OCI-LY7 (cell line): ENCODE measurements at regions not wholly inside any gene's neighbourhood (a gene's known extent, or its start where the extent isn't known, plus 50 kb on each side); places are given as distances from the start of the nearest gene placed in this dataset.

Experiments used
- BruUV-seq: library from RNA; stranded (reverse); fragments of 400-500 nt; replicated peaks from 2 replicates; lab custom pipeline; 2021; lab: Mats Ljungman, UMichigan
- CTCF ChIA-PET: fragments of 300-600 bp; sonication (Branson Sonifier 250); formaldehyde crosslinking; loops from one replicate; lab custom pipeline; 2022; ENCODE audit warnings: antibody characterized with exemption; ENCODE audit not compliant: unreplicated experiment; lab: Charles Lee
- POLR2A ChIA-PET: fragments of 300-600 bp; sonication (Branson Sonifier 250); formaldehyde crosslinking; loops from one replicate; lab custom pipeline; 2022; ENCODE audit warnings: antibody characterized with exemption; lab: Charles Lee
- DNase-seq: peaks from one replicate; pipeline ENCODE4 v3.0.0-alpha.2; 2015; ENCODE audit warnings: low spot score
- H2AFZ ChIP-seq: fragments of 200-600 bp; sonication (generic), shearing (Covaris generic); 2 replicates; pipeline ENCODE4 v1.6.1; 2014; ENCODE audit warnings: mild to moderate bottlenecking, antibody characterized with exemption, low read length, moderate library complexity
- H3K27ac ChIP-seq: fragments of 200-600 bp; sonication (generic); 2 replicates; pipeline ENCODE4 v1.5.1; 2014; ENCODE audit warnings: mixed run types, low read depth, mild to moderate bottlenecking, moderate library complexity, low read length, inconsistent platforms; ENCODE audit not compliant: poor library complexity, severe bottlenecking
- H3K36me3 ChIP-seq: fragments of 200-600 bp; sonication (generic); 2 replicates; pipeline ENCODE4 v1.6.1; 2014; ENCODE audit warnings: mild to moderate bottlenecking, antibody characterized with exemption, low read length, moderate library complexity, mixed read lengths; ENCODE audit not compliant: insufficient read depth
- H3K4me1 ChIP-seq: fragments of 200-600 bp; sonication (generic); 2 replicates; pipeline ENCODE4 v1.5.1; 2014; ENCODE audit warnings: mild to moderate bottlenecking, low read length; ENCODE audit not compliant: insufficient read depth, poor library complexity, severe bottlenecking
- H3K4me2 ChIP-seq: fragments of 200-600 bp; sonication (generic); 2 replicates; pipeline ENCODE4 v1.6.1; 2014; ENCODE audit warnings: mild to moderate bottlenecking, low read length
- H3K4me3 ChIP-seq: fragments of 200-600 bp; sonication (generic); 2 replicates; pipeline ENCODE4 v1.5.1; 2014; ENCODE audit warnings: mild to moderate bottlenecking, low read depth, low read length; ENCODE audit not compliant: poor library complexity, severe bottlenecking
- H3K79me2 ChIP-seq: fragments of 200-600 bp; sonication (generic); 2 replicates; pipeline ENCODE4 v1.6.1; 2016; ENCODE audit warnings: low read depth, mild to moderate bottlenecking, low read length, moderate library complexity, mixed read lengths; ENCODE audit not compliant: insufficient read depth
- H3K9me2 ChIP-seq: fragments of 200-600 bp; sonication (generic); 2 replicates; pipeline ENCODE4 v1.6.1; 2016; ENCODE audit warnings: mild to moderate bottlenecking, low read length, mixed read lengths; ENCODE audit not compliant: insufficient read depth
- H3K9me3 ChIP-seq: fragments of 200-600 bp; sonication (generic); 2 replicates; pipeline ENCODE4 v1.6.1; 2014; ENCODE audit warnings: mild to moderate bottlenecking, mixed run types, low read length, mixed read lengths
- H4K20me1 ChIP-seq: fragments of 200-600 bp; sonication (generic); 2 replicates; pipeline ENCODE4 v1.6.1; 2014; ENCODE audit warnings: mild to moderate bottlenecking, antibody characterized with exemption, low read length, moderate library complexity, mixed read lengths; ENCODE audit not compliant: insufficient read depth
- CTCF ChIP-seq: fragments of 200-600 bp; sonication (generic); conservative IDR thresholded peaks from 2 replicates; pipeline ENCODE4 v1.5.1; 2014; ENCODE audit warnings: mild to moderate bottlenecking, antibody characterized with exemption, low read length, moderate library complexity, mixed read lengths
- EZH2phosphoT487 ChIP-seq: fragments of 200-600 bp; sonication (generic); IDR thresholded peaks from 2 replicates; pipeline ENCODE4 v1.6.1; 2018; ENCODE audit warnings: low read depth, borderline replicate concordance, mild to moderate bottlenecking, mixed run types, antibody characterized with exemption, low read length, moderate library complexity, mixed read lengths
- intact Hi-C: fragments of 100-400 bp; cut with micrococcal nuclease; formaldehyde crosslinking; loops from one replicate; pipeline ENCODE4 v1.10.0; 2022; ENCODE audit not compliant: unreplicated experiment

- Histone ChIP-seq H4K20me1 (no peaks in the 10 kb centered on the region), H3K27ac (no peak overlapping the region), H3K4me1 (no peaks in the 10 kb centered on the region), H2AFZ (no peak overlapping the region), H3K9me3 (no peaks in the 10 kb centered on the region; the same call in 1 of the 2 replicates), H3K4me3 (no peak overlapping the region), H3K36me3 (no peaks in the 10 kb centered on the region), H3K4me2 (no peak overlapping the region), H3K9me2 (no peaks in the 10 kb centered on the region), H3K79me2 (no peaks in the 10 kb centered on the region)
- BruUV-seq: no TSS peak
- CTCF ChIA-PET: no interaction called here
- DNase-seq: no peak
- intact Hi-C loops: no loop called here
- TF ChIP-seq CTCF (no peak), EZH2phosphoT487 (no peak)
- POLR2A ChIA-PET: no interaction called here
Observed at GRCh38 chr9:28234133-28234893, 661.0 kb upstream of the C9orf72 start.

GRCh38 chr9:28234894-28235277 is 661.6 kb upstream of the C9orf72 start:
- Histone ChIP-seq H3K9me2 (no peaks in the 10 kb centered on the region), H3K4me1 (no peaks in the 10 kb centered on the region), H3K36me3 (no peaks in the 10 kb centered on the region), H3K4me2 (no peak overlapping the region), H3K27ac (no peak overlapping the region), H4K20me1 (no peaks in the 10 kb centered on the region), H3K9me3 (no peaks in the 10 kb centered on the region; the same call in 1 of the 2 replicates), H3K79me2 (no peaks in the 10 kb centered on the region), H2AFZ (no peak overlapping the region), H3K4me3 (no peak overlapping the region)
- BruUV-seq: no TSS peak
- ChIA-PET POLR2A (no interaction called here), CTCF (no interaction called here)
- DNase-seq: no peak
- intact Hi-C loops: no loop called here
- TF ChIP-seq CTCF (no peak), EZH2phosphoT487 (no peak)

- Histone ChIP-seq H3K79me2 (no peaks in the 10 kb centered on the region), H3K27ac (no peak overlapping the region), H3K36me3 (no peaks in the 10 kb centered on the region), H2AFZ (no peak overlapping the region), H3K9me2 (no peaks in the 10 kb centered on the region), H3K9me3 (no peaks in the 10 kb centered on the region), H3K4me3 (no peak overlapping the region), H3K4me2 (no peak overlapping the region), H4K20me1 (no peaks in the 10 kb centered on the region), H3K4me1 (no peaks in the 10 kb centered on the region)
- ChIA-PET CTCF (no interaction called here), POLR2A (no interaction called here)
- DNase-seq: no peak
- intact Hi-C loops: no loop called here
- TF ChIP-seq EZH2phosphoT487 (no peak), CTCF (no peak)
- no TSS peak for BruUV-seq
Observed at GRCh38 chr9:28249424-28249823, 676.1 kb upstream of the C9orf72 start.
